Choroid plexus epithelial cell (primary cell): ENCODE measurements at regions not wholly inside any gene's neighbourhood (a gene's known extent, or its start where the extent isn't known, plus 50 kb on each side); places are given as distances from the start of the nearest gene placed in this dataset.

Experiments used
- DNase-seq: peaks from one replicate; pipeline ENCODE4 v3.0.0-alpha.2; 2010; ENCODE audit warnings: low read depth
- H3K4me3 ChIP-seq: 2 replicates; pipeline ENCODE4 v1.5.1; 2011; ENCODE audit warnings: low read depth, mild to moderate bottlenecking, control low read depth, low read length, moderate library complexity
- TF ChIP-seq, protein P1 (sequence below): conservative IDR thresholded peaks from 2 replicates; pipeline ENCODE4 v1.5.1; 2011; ENCODE audit warnings: low read depth, mild to moderate bottlenecking, control low read depth, inconsistent platforms, low read length, moderate library complexity

DNA sequence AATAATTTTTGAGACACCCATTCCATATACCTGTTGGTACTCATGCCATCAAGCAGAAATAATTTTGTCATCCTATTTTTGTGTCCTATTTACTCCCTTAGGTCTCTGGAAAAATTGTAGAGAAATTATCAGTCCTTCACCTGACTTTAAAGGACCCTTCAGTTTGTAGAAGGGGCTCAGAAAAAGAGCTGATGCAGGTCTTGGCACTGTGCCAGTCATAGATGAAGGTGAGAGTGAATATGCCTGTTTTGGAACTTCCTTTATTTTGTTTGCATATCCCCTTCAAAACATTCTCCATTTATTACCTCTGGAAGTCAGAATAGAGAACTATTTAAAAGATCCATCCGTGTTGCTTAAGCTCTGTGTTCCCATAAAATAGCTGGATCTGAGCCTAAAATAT is 321.0 kb upstream of the TPK1 start:
- DNase-seq: no peak
- TF ChIP-seq, protein P1, sequence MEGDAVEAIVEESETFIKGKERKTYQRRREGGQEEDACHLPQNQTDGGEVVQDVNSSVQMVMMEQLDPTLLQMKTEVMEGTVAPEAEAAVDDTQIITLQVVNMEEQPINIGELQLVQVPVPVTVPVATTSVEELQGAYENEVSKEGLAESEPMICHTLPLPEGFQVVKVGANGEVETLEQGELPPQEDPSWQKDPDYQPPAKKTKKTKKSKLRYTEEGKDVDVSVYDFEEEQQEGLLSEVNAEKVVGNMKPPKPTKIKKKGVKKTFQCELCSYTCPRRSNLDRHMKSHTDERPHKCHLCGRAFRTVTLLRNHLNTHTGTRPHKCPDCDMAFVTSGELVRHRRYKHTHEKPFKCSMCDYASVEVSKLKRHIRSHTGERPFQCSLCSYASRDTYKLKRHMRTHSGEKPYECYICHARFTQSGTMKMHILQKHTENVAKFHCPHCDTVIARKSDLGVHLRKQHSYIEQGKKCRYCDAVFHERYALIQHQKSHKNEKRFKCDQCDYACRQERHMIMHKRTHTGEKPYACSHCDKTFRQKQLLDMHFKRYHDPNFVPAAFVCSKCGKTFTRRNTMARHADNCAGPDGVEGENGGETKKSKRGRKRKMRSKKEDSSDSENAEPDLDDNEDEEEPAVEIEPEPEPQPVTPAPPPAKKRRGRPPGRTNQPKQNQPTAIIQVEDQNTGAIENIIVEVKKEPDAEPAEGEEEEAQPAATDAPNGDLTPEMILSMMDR: no peak

DNA sequence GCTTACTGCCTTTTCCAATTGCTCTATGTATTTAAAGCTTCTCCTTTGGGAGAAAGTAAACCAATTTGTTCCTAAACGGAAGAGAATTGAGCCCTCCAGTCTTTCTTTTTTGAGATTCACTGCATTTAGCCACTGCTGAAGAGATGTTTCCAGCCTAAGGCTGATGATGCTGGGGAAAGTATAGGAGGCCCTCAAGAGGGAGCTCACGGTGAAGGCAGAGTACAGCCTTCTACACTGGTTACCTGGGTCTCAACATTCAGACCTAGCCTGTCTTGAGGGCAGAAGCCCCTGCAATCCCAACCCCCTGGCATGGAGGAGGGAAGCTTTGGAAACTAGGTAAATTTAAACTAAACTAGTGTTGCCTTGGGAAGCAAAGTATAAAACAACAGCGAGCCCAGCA is 316.7 kb upstream of the TPK1 start:
- TF ChIP-seq, protein P1: no peak
- no peak for DNase-seq
- H3K4me3 ChIP-seq: no peak overlapping the region

More for the DNA sequence above, 321.0 kb upstream of the TPK1 start:
- no peak overlapping the region for H3K4me3 ChIP-seq

DNA sequence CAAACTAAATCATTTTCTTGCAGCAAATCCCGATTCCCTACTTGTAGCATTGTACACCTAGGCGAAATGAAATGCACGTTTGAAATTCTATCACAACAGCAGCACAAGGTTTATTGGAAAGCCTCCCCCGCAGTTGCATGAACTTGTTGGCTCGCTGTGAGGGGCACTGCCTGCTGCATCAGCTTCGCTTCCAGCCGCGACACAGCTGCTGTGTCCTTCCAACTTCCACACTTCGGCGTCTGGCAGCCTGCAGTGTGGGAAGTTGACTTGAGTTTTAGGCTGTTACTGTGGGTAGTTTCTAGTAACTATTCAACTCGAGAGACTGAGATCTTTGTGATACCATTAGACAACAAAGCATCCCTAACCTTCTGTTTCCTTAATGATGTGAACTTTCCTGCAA is 315.8 kb upstream of the TPK1 start:
- TF ChIP-seq, protein P1: no peak
- DNase-seq: no peak
- H3K4me3 ChIP-seq: no peak overlapping the region

DNA sequence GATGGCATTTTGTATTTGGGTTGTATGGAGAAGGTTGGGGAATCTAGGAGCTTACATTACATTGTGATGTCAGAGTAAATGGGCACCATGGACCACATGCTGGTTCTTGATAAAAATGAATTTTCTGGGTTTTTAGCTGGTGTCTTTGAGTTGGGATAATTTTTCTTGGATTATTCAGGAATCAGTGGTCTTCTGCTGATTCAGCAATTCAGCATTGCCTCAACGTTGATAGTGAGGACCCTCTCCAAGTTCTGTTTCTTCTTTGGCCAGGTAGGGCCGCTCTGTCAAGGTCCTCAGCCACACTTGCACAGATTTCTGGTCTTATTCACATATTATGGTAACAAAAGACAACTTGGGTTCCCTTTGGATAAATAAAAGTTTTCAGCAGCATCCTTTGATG is 312.0 kb upstream of the TPK1 start:
- TF ChIP-seq, protein P1: no peak
- H3K4me3 ChIP-seq: no peak overlapping the region
- no peak for DNase-seq

DNA sequence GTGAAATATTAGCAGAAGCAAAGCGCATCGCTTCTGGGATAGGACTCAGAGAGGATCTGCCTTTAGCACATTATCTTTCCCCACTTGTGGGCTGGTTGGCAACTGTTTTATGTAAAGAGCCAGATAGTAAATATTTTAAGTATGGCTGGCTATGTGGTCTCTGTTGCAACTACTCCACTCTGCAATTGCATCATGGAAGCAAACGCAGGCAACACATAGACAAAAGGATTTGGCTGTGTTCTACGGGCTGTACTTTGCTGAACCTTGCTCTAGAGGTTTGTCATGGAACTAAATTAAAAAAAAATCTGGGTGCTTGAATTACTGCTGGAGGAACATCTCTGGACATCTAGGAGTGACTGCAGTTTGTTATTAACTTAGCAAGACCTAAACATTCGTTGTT is 307.8 kb upstream of the TPK1 start:
- TF ChIP-seq, protein P1: no peak
- DNase-seq: no peak
- H3K4me3 ChIP-seq: no peak overlapping the region

DNA sequence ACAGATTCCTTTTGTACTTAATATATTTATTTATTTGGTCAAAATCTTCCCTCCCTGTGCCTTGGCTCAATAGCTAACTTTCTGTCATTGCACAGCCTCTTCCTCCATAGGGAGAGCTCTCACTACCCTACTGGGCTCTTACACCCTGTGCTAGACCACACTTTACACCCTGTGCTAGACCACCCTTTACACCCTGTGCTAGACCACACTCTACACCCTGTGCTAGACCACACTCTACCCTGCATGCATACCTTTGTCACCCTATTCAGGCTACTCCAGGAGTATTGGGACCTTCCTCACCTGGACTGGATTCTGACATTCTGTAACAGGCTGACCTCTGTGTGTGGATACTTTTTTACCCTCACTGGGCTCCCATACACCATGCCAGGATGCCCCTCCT is 298.5 kb upstream of the TPK1 start:
- no peak overlapping the region for H3K4me3 ChIP-seq
- TF ChIP-seq, protein P1: no peak
- no peak for DNase-seq

DNA sequence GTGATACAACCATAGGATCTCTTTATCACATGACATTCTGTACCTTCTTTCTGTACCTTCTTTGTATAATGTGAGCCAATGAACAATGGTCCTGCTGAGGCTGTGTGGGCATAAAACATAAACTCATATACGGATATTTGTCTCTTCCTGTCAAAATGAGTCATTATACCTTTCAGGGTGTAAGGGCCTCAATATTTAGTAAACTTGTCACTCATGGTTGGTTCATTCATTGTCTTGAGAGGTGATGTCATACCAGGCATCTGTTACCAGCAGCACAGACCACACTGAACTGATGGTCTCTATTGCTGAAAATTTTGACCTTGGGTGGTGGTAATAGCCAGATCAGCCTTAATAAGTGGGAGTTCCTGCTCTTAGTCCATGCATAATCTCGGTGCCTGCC is 287.6 kb upstream of the TPK1 start:
- TF ChIP-seq, protein P1: no peak
- H3K4me3 ChIP-seq: no peak overlapping the region
- no peak for DNase-seq
